H1 (cell line): ENCODE measurements at regions not wholly inside any gene's neighbourhood (a gene's known extent, or its start where the extent isn't known, plus 50 kb on each side); places are given as distances from the start of the nearest gene placed in this dataset.

Experiments used
- CTCF ChIA-PET: fragments of 300-600 bp; sonication (Branson Sonifier 250); formaldehyde crosslinking; loops from one replicate; lab custom pipeline; 2021; ENCODE audit not compliant: partially characterized antibody; lab: Charles Lee
- POLR2A ChIA-PET: fragments of 300-600 bp; sonication (Branson Sonifier 250); formaldehyde crosslinking; loops from one replicate; lab custom pipeline; 2021; ENCODE audit warnings: inconsistent platforms; ENCODE audit not compliant: partially characterized antibody; lab: Charles Lee
- DNase-seq, 2 experiments: peaks; one replicate each; pipeline versions ENCODE4 v3.0.0 to v3.0.0-alpha.2; 2010 to 2022; ENCODE audit warnings: low spot score in 2 of 2, low read depth in 1 of 2, mixed read lengths in 1 of 2
- FAIRE-seq: peaks from 2 replicates; lab custom pipeline; 2011; peaks lifted over from hg19 to GRCh38; lab: Jason Lieb, UNC
- H2AFZ ChIP-seq: 2 replicates; pipeline ENCODE4 v1.8.1; 2012; ENCODE audit warnings: low read length, inconsistent platforms
- H2AK5ac ChIP-seq: 2 replicates; pipeline ENCODE4 v1.6.1; 2013; ENCODE audit warnings: low read depth, low read length
- H2BK120ac ChIP-seq: replicated peaks from 2 replicates; pipeline ENCODE3; 2013; ENCODE audit warnings: low read depth, low read length, inconsistent platforms
- H2BK12ac ChIP-seq: 2 replicates; pipeline ENCODE4 v1.6.1; 2013; ENCODE audit warnings: low read depth, low read length
- H2BK15ac ChIP-seq: 2 replicates; pipeline ENCODE4 v1.6.1; 2013; ENCODE audit warnings: low read length
- H2BK20ac ChIP-seq: 2 replicates; pipeline ENCODE4 v1.6.1; 2013; ENCODE audit warnings: low read length
- H2BK5ac ChIP-seq: 2 replicates; pipeline ENCODE4 v1.6.1; 2013; ENCODE audit warnings: low read depth, low read length
- H3K14ac ChIP-seq: 2 replicates; pipeline ENCODE4 v1.6.1; 2013; ENCODE audit warnings: inconsistent platforms; ENCODE audit not compliant: insufficient read length
- H3K18ac ChIP-seq: 2 replicates; pipeline ENCODE4 v1.6.1; 2013; ENCODE audit warnings: low read length; ENCODE audit errors: extremely low read depth
- H3K23ac ChIP-seq: 2 replicates; pipeline ENCODE4 v1.6.1; 2013; ENCODE audit warnings: inconsistent platforms; ENCODE audit not compliant: insufficient read length
- H3K23me2 ChIP-seq: 2 replicates; pipeline ENCODE4 v1.6.1; 2013; ENCODE audit warnings: low read depth, low read length
- H3K27ac ChIP-seq: 2 replicates; pipeline ENCODE4 v1.6.1; 2011; ENCODE audit warnings: low read depth, low read length, inconsistent platforms
- H3K27me3 ChIP-seq, 4 experiments: replicated peaks in 1 of 4; 1 replicate in 1 of 4; 2 replicates in 3 of 4; pipeline versions ENCODE4 v1.6.1 to v1.8.1; 2011 to 2013; ENCODE audit warnings: low read length in 3 of 4, mild to moderate bottlenecking in 3 of 4, inconsistent platforms in 2 of 4, mixed read lengths in 2 of 4, moderate library complexity in 1 of 4; ENCODE audit not compliant: control insufficient read depth in 3 of 4, insufficient read depth in 3 of 4; ENCODE audit errors: extremely low read depth in 1 of 4
- H3K36me3 ChIP-seq, 4 experiments: 2 replicates each; pipeline versions ENCODE4 v1.6.1 to v1.8.1; 2011 to 2013; ENCODE audit warnings: mild to moderate bottlenecking in 4 of 4, low read length in 3 of 4, moderate library complexity in 2 of 4, control low read depth in 1 of 4, inconsistent platforms in 1 of 4; ENCODE audit not compliant: insufficient read depth in 4 of 4, control insufficient read depth in 2 of 4
- H3K4ac ChIP-seq: replicated peaks from 2 replicates; pipeline ENCODE3; 2013; ENCODE audit warnings: low read length, low read depth, mixed read lengths, inconsistent platforms; ENCODE audit not compliant: insufficient read length
- H3K4me1 ChIP-seq, 4 experiments: replicated peaks in 1 of 4; 1 replicate in 1 of 4; 2 replicates in 3 of 4; pipeline versions ENCODE4 v1.6.1 to v1.8.1; 2011 to 2013; ENCODE audit warnings: low read length in 3 of 4, inconsistent platforms in 2 of 4, mixed read lengths in 1 of 4; ENCODE audit not compliant: insufficient read depth in 4 of 4, control insufficient read depth in 3 of 4
- H3K4me2 ChIP-seq, 2 experiments: 2 replicates each; pipeline versions ENCODE4 v1.6.1 to v1.8.1; 2011 to 2013; ENCODE audit warnings: low read depth in 2 of 2, low read length in 2 of 2, control low read depth in 1 of 2, inconsistent platforms in 1 of 2, mild to moderate bottlenecking in 1 of 2; ENCODE audit not compliant: insufficient read depth in 1 of 2
- H3K4me3 ChIP-seq, 4 experiments: fragments of 200-600, 300-600 bp in 1 of 4; sonication (generic), shearing (Covaris generic), sonication (Bioruptor Twin) in 1 of 4; 2 replicates each; pipeline versions ENCODE4 v1.5.1 to v1.8.1; 2011 to 2016; ENCODE audit warnings: low read length in 4 of 4, low read depth in 3 of 4, control low read depth in 2 of 4, inconsistent platforms in 2 of 4, mild to moderate bottlenecking in 2 of 4, mixed read lengths in 1 of 4, moderate library complexity in 1 of 4; ENCODE audit not compliant: insufficient read depth in 2 of 4; ENCODE audit errors: extremely low read depth in 1 of 4
- H3K56ac ChIP-seq: replicated peaks from 2 replicates; pipeline ENCODE3; 2013; ENCODE audit warnings: low read depth, mild to moderate bottlenecking, mixed read lengths, low read length, inconsistent platforms; ENCODE audit not compliant: insufficient read length
- H3K79me1 ChIP-seq: 2 replicates; pipeline ENCODE4 v1.6.1; 2013; ENCODE audit warnings: low read depth, low read length, control low read depth
- H3K79me2 ChIP-seq, 2 experiments: 2 replicates each; pipeline versions ENCODE4 v1.6.1 to v1.8.1; 2012 to 2013; ENCODE audit warnings: low read length in 2 of 2, mild to moderate bottlenecking in 2 of 2, inconsistent platforms in 1 of 2; ENCODE audit not compliant: insufficient read depth in 2 of 2, control insufficient read depth in 1 of 2
- H3K9ac ChIP-seq, 4 experiments: replicated peaks in 1 of 4; 1 replicate in 1 of 4; 2 replicates in 3 of 4; pipeline versions ENCODE4 v1.6.1 to v1.8.1; 2011 to 2013; ENCODE audit warnings: low read depth in 3 of 4, low read length in 3 of 4, control low read depth in 2 of 4, mild to moderate bottlenecking in 2 of 4, moderate library complexity in 2 of 4, inconsistent platforms in 1 of 4; ENCODE audit errors: extremely low read depth in 1 of 4
- H3K9me3 ChIP-seq, 2 experiments: 2 replicates each; pipeline versions ENCODE4 v1.6.1 to v1.8.1; 2012 to 2013; ENCODE audit warnings: mild to moderate bottlenecking in 2 of 2, moderate library complexity in 2 of 2, control low read depth in 1 of 2, inconsistent platforms in 1 of 2, low read depth in 1 of 2, low read length in 1 of 2, mixed read lengths in 1 of 2; ENCODE audit not compliant: insufficient read depth in 2 of 2
- H4K20me1 ChIP-seq, 2 experiments: replicated peaks in 1 of 2; 2 replicates each; pipeline versions ENCODE3 to v1.8.1; 2011 to 2013; ENCODE audit warnings: inconsistent platforms in 2 of 2, low read length in 2 of 2, mild to moderate bottlenecking in 1 of 2; ENCODE audit not compliant: insufficient read depth in 2 of 2, control insufficient read depth in 1 of 2
- H4K5ac ChIP-seq: 2 replicates; pipeline ENCODE4 v1.6.1; 2013; ENCODE audit warnings: low read length, low read depth, mixed read lengths, inconsistent platforms; ENCODE audit not compliant: insufficient read length
- H4K8ac ChIP-seq: 2 replicates; pipeline ENCODE4 v1.8.0; 2013; ENCODE audit warnings: mild to moderate bottlenecking, moderate library complexity, low read length, inconsistent platforms; ENCODE audit not compliant: insufficient read depth; ENCODE audit errors: extremely low read depth
- H4K91ac ChIP-seq: replicated peaks from 2 replicates; pipeline ENCODE3; 2013; ENCODE audit warnings: low read length, mixed read lengths, inconsistent platforms; ENCODE audit not compliant: insufficient read length
- GTF2F1 ChIP-seq: IDR thresholded peaks from 2 replicates; pipeline ENCODE4 v1.6.1; 2012; ENCODE audit warnings: low read depth, low read length, improper control_type of control experiment, borderline replicate concordance
- NRF1 ChIP-seq: IDR thresholded peaks from 2 replicates; pipeline ENCODE4 v1.6.1; 2011; ENCODE audit warnings: mild to moderate bottlenecking, low read depth, low read length, improper control_type of control experiment
- POLR2AphosphoS5 ChIP-seq: IDR thresholded peaks from 2 replicates; pipeline ENCODE4 v1.6.1; 2011; ENCODE audit warnings: low read depth, low read length
- SAP30 ChIP-seq: fragments of 300-600 bp; sonication (generic); IDR thresholded peaks from 2 replicates; pipeline ENCODE4 v1.7.1; 2012; ENCODE audit warnings: low read length, moderate library complexity, mild to moderate bottlenecking, inconsistent platforms; ENCODE audit not compliant: insufficient read depth, insufficient replicate concordance
- WGBS, 2 experiments: shearing (Covaris generic) in 1 of 2; methylation state at CpG; one replicate each; pipeline versions ENCODE4 v1.1.6 to v1.1.7; 2013 to 2015; ENCODE audit warnings: low lambda C conversion rate in 2 of 2, mixed read lengths in 2 of 2, inconsistent platforms in 1 of 2, low coverage in 1 of 2, missing lambda C conversion rate in 1 of 2; ENCODE audit not compliant: insufficient replicate concordance in 2 of 2, insufficient coverage in 1 of 2, insufficient read length in 1 of 2; ENCODE audit errors: extremely low coverage in 1 of 2, missing lambda C conversion rate in 1 of 2; 5-methylcytosine and 5-hydroxymethylcytosine counted together

DNA sequence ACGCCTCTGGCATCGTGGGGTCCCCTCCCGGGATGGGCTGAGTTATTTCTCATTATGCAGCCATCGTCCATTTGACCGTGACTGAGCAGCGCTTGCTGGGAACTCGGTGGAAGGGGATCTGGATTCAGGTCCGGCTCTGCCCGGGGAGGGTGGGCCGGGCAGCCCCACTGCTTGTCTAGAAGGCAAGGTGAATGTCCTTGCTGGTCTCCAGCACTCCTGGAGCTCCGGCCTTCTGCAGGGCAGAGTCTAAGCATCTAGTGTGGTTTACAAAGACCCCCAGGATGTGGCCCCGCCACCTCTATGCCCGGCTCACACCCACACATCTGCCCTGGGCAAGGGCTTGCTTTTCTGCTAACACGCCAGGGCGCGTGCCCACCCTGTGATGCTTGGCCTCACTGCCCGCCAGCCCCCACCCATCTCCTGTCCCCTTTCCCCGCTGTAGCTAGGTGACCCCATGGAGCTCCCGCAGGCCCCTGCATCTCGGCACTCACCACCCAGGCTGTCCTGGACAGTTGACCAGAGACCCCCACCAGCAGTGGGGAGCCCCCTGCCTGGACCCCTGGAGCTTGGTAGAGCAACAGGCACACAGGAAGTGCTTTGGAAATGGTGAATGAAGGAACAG, 151.0 kb upstream of the CHST15 start:
- Histone ChIP-seq H3K18ac (no peak overlapping the region), H4K91ac (no peak overlapping the region), H3K36me3 (no peaks in the 10 kb centered on the region), H3K56ac (no peak overlapping the region), H3K4me3 (no peak overlapping the region), H3K23ac (no peak overlapping the region), H2AFZ (no peak overlapping the region), H3K79me2 (no peaks in the 10 kb centered on the region), H2BK5ac (no peak overlapping the region), H3K9ac (0 out of 7 replicates have a peak overlapping the region, but pooled peaks of 1 of the 4 experiments have one; percentile 5), H3K4me2 (no peak overlapping the region), H3K23me2 (no peaks in the 10 kb centered on the region), H4K5ac (no peak overlapping the region), H2BK120ac (no peak overlapping the region), H2BK12ac (no peak overlapping the region), H4K20me1 (no peaks in the 10 kb centered on the region), H3K9me3 (no peaks in the 10 kb centered on the region), H2AK5ac (no peak overlapping the region), H3K4me1 (peaks cover 0 to 6% (median 1%) of the 10 kb centered on the region in 4 experiments; a peak in 5 of 7 replicates), H4K8ac (peak overlapping the region; percentile 75; the same call in 1 of the 2 replicates), H2BK15ac (0 out of 2 replicates have a peak overlapping the region, but pooled peaks have one; percentile 61), H3K27ac (no peak overlapping the region), H3K79me1 (no peaks in the 10 kb centered on the region), H2BK20ac (no peak overlapping the region), H3K27me3 (no peaks in the 10 kb centered on the region; a peak in 2 of 7 replicates), H3K4ac (no peak overlapping the region), H3K14ac (no peak overlapping the region)
- WGBS, 2 experiments = 96% methylated on average over 16 of the region's 20 CpGs; no CpG with 5 or more reads in 1 of the 2 experiments
- FAIRE-seq (no peak), DNase-seq (no peak)
- CTCF ChIA-PET = interaction anchor here (1.2 to 2.3 kb wide), 4 partner anchors 75 to 250 kb away, joined by 4 to 10 read pairs (median 6); no protein-coding TSS in a partner anchor
- POLR2A ChIA-PET = no interaction called here
- no peak for TF ChIP-seq POLR2AphosphoS5
- TF ChIP-seq NRF1 = no peak
- TF ChIP-seq GTF2F1 = no peak
- TF ChIP-seq SAP30 = no peak
